RWPE1 (cell line): ENCODE measurements at regions not wholly inside any gene's neighbourhood (a gene's known extent, or its start where the extent isn't known, plus 50 kb on each side); places are given as distances from the start of the nearest gene placed in this dataset.

Source experiments
- CTCF ChIA-PET: fragments of 350-600 bp; sonication (Branson Sonifier 250); formaldehyde crosslinking; extraction: SDS; loops from one replicate; lab custom pipeline; 2021; lab: Yijun Ruan, JAX
- POLR2A ChIA-PET: fragments of 400-600 bp; formaldehyde crosslinking; extraction: SDS; loops from one replicate; lab custom pipeline; 2020; ENCODE audit warnings: antibody characterized with exemption; ENCODE audit not compliant: low non-redundant PET; lab: Yijun Ruan, JAX
- DNase-seq: peaks from one replicate; pipeline ENCODE4 v3.0.0; 2012; ENCODE audit warnings: low spot score
- H3K27ac ChIP-seq: fragments of 450-650 bp; 2 replicates; pipeline ENCODE4 v1.5.1; 2017
- CTCF ChIP-seq: fragments of 450-650 bp; conservative IDR thresholded peaks from 2 replicates; pipeline ENCODE4 v1.5.1; 2017; ENCODE audit warnings: low read depth, mild to moderate bottlenecking

DNA sequence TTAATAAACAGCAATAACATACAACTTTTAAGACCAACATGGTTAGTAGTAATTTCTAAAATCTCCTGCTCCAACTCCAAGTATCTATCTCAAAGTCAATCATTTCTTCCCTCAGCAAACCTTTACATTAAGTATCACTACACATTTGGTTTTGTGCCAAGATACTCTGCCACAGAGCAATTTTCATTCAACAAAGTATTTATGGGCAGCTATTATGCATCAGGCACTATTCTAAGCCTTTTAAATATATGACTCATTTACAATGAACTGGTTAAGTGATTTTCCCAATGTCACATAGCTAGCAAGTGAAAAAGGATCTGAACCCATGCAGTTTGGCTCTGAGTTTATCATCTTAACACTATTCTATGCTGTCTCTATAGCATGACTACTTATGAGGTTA lies 264.3 kb downstream of the NOL4 start:
- ChIA-PET CTCF (interaction anchor here (0.7 kb wide), 1 partner anchor 121 kb away, joined by 5 read pairs; no protein-coding TSS in a partner anchor), POLR2A (no interaction called here)

GRCh38 chr18:33959609-33960008 lies 265.1 kb downstream of the NOL4 start:
- ChIA-PET CTCF (no interaction called here), POLR2A (no interaction called here)
- DNase-seq = no peak
- H3K27ac ChIP-seq = no peak overlapping the region
- TF ChIP-seq CTCF = no peak

More for the DNA sequence above, 264.3 kb downstream of the NOL4 start:
- no peak overlapping the region for H3K27ac ChIP-seq
- no peak for TF ChIP-seq CTCF
- no peak for DNase-seq

- no peak overlapping the region for H3K27ac ChIP-seq
- ChIA-PET POLR2A (no interaction called here), CTCF (no interaction called here)
- no peak for TF ChIP-seq CTCF
- DNase-seq = no peak
Measured at GRCh38 chr18:33957707-33958106, 267.0 kb downstream of the NOL4 start.

DNA sequence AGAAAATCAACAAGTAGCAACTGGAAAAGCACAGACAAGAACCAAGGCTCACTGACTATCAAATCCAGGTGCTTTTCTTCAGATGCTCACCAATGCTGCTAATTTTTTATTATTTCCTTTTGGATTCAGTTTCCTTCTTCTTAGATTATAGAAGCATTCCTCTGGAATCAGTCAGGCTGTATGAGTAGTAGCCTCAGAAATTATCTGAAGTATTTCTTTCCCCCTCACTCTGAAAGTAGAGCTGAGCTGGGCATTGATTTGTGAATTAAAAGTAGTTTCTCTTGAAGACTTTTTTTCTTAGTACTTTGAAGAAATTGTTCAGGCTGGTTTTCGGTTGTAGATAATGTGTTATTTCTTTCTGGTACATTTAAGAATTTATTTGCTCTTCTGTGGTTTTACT lies 273.7 kb downstream of the NOL4 start:
- ChIA-PET POLR2A (no interaction called here), CTCF (no interaction called here)
- TF ChIP-seq CTCF = no peak
- DNase-seq = no peak
- no peak overlapping the region for H3K27ac ChIP-seq

DNA sequence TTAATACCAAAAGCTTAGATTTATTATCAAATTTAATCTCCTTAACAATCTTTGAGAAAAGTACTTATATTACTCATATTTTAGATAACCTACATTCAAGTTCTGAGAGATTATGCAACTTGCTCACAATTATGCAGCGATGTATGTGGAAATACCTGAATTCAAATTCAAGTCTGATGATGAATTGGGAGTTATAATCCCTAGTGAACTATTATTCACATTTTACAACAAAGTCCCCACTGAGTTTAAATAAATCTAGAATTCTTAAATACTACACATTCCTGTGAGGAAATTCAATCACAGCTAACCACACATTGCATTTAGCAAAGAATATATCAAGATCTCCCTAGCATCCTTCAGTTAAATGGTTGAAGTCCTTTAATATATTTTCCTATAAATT lies 278.4 kb downstream of the NOL4 start:
- DNase-seq = no peak
- POLR2A ChIA-PET = no interaction called here
- no peak for TF ChIP-seq CTCF
- CTCF ChIA-PET = interaction anchor here (0.6 kb wide), 1 partner anchor 97 kb away, joined by 4 read pairs; no protein-coding TSS in a partner anchor
- no peak overlapping the region for H3K27ac ChIP-seq

DNA sequence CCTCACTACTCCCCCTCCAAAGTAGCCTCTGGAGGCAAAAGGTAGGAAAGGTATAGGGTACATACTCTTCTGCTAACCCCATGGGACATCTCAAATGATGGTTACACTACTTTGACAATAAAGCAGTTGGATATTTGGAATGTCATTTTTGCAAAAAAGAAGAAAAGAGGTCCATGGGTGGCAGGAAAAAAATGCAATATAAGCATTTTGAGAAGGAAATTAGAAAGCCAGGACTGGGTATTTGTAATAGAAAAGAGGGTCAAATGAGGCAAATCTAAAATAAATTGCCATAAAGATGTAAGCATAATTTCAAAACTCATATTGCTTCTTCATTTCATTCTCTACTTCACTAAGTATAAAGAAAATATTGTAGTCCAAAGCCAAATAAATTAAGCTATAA lies 280.2 kb downstream of the NOL4 start:
- no peak overlapping the region for H3K27ac ChIP-seq
- no peak for TF ChIP-seq CTCF
- DNase-seq = no peak
- ChIA-PET POLR2A (no interaction called here), CTCF (no interaction called here)

DNA sequence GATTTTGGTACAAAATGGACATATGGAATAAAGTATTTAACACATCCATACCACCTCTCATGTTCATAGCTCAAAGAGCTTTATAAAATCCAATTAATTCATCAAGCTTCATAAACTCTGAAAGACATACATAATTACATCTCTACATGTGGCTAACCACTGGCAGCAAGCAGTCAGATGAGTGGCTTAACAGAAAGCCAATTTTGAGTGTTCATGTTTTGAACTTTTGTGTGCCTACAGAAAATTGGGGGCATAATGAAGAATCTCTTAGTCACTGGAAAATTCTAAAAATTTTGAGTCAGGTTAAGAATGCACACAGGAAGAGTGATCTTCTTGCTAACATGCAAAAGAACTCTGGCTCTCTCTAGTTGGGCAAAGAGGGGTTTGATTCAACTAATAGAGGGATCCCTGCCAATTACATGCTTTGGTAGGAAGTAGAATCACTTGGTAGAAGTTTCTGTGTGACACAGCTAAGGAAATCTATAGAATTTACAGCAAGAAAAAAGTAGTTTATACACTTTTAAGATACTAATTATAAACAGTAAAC lies 287.4 kb downstream of the NOL4 start:
- H3K27ac ChIP-seq = no peak overlapping the region
- TF ChIP-seq CTCF = no peak
- POLR2A ChIA-PET = no interaction called here
- CTCF ChIA-PET = interaction anchor here (0.6 kb wide), 1 partner anchor 437 kb away, joined by 3 read pairs; no protein-coding TSS in a partner anchor
- no peak for DNase-seq
